ENCODE measurements at regions not wholly inside any gene's neighbourhood (a gene's known extent, or its start where the extent isn't known, plus 50 kb on each side); places are given as distances from the start of the nearest gene placed in this dataset.

DNA sequence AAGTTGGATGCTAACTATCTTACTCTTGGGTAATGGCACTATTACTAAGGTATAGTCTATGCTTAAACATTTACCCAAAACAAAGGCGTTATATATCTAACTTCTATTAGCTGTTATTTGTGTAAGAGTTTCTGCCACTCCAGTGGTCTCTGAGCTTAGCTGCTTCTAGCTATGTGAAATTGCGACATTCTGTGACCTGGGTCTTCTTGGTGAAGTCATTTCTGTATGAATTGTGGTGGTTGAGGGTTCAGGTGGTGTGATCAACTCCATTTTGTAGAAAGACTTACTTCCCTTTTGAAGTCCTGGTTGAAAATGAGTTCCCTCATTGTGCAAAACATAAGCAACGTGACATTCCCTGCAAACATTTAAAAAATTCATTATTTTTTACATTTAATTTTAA lies 221.6 kb downstream of the PIK3C3 start:
- in situ Hi-C loops (cut with MboI; ENCODE audit: low pct_unique_long_range_greater_than_20kb in 2 of 9, low sequenced_read_pairs in 9 of 9, unreplicated experiment in 9 of 9): no loop called here
- no peak for ATAC-seq (replicated peaks in 6 of 8)
- WGBS, 10 experiments: 22 to 89% (median 37%) methylated on average over 2 to 3 of the region's 3 CpGs; no CpG with 5 or more reads in 4 of the 10 experiments
- no peak overlapping the region for H3K4me3 ChIP-seq
- peaks cover 17 to 64% of the 10 kb centered on the region in 2 donors for H3K4me1 ChIP-seq (replicated peaks in 1 of 2)
- H3K27ac ChIP-seq: no peak overlapping the region

DNA sequence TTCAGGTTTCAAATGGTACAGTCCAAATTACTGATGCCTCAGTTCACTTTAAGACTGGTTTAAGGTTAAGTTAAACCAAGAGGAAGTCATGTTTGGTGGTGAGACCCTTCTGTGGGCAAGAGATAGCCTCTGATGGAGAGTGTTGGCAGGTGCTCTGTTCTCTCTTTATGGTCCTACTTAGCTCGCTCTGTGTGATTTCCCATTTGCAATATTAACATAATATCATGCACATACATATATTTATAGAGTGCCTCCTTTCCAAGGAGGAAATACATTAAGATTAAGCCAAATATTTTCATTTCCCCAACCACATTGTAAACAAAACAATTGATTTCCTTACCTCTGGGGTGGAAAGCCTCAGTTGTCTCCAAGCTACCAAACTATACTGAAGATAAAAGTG lies 222.4 kb downstream of the PIK3C3 start:
- H3K4me3 ChIP-seq: no peak overlapping the region
- ATAC-seq (replicated peaks in 6 of 8): peak in 2 of 8 experiments; percentile 20 to 94
- in situ Hi-C loops (cut with MboI; ENCODE audit: low pct_unique_long_range_greater_than_20kb in 2 of 9, low sequenced_read_pairs in 9 of 9, unreplicated experiment in 9 of 9): no loop called here
- 0 to 100% (median 80%) methylated on average over 1 of the region's 1 CpG; no CpG with 5 or more reads in 3 of the 10 experiments for WGBS, 10 experiments
- no peak overlapping the region for H3K27ac ChIP-seq
- peaks cover 11 to 58% of the 10 kb centered on the region in 2 donors for H3K4me1 ChIP-seq (replicated peaks in 1 of 2)

GRCh38 chr18:42178376-42179080 lies 223.5 kb downstream of the PIK3C3 start:
- H3K27ac ChIP-seq: no peak overlapping the region
- WGBS, 10 experiments: 91 to 100% (median 100%) methylated on average over 1 of the region's 1 CpG; no CpG with 5 or more reads in 5 of the 10 experiments
- H3K4me1 ChIP-seq (replicated peaks in 1 of 2): peaks cover 11 to 48% of the 10 kb centered on the region in 2 donors
- in situ Hi-C loops (cut with MboI; ENCODE audit: low pct_unique_long_range_greater_than_20kb in 2 of 9, low sequenced_read_pairs in 9 of 9, unreplicated experiment in 9 of 9): no loop called here
- H3K4me3 ChIP-seq: no peak overlapping the region
- no peak for ATAC-seq (replicated peaks in 6 of 8)

GRCh38 chr18:42179542-42180121 lies 224.6 kb downstream of the PIK3C3 start:
- in situ Hi-C loops (cut with MboI; ENCODE audit: low pct_unique_long_range_greater_than_20kb in 2 of 9, low sequenced_read_pairs in 9 of 9, unreplicated experiment in 9 of 9): no loop called here
- Histone ChIP-seq H3K27ac (peak overlapping the region in 1 of 2 donors; percentile 37), H3K4me3 (no peak overlapping the region), H3K4me1 (replicated peaks in 1 of 2) (peaks cover 11 to 48% of the 10 kb centered on the region in 2 donors)
- 55 to 92% (median 75%) methylated on average over 2 to 6 of the region's 6 CpGs; no CpG with 5 or more reads in 2 of the 10 experiments for WGBS, 10 experiments
- ATAC-seq (replicated peaks in 6 of 8): peak in 5 of 8 experiments; percentile 44 to 88 (median 77)

GRCh38 chr18:42181474-42181873 lies 226.4 kb downstream of the PIK3C3 start:
- Histone ChIP-seq H3K27ac (no peak overlapping the region), H3K4me3 (no peak overlapping the region), H3K4me1 (replicated peaks in 1 of 2) (peaks cover 11 to 54% of the 10 kb centered on the region in 2 donors)
- ATAC-seq (replicated peaks in 6 of 8): peak in 1 of 8 experiments; percentile 26
- WGBS, 10 experiments: 51 to 100% (median 84%) methylated on average over 2 to 3 of the region's 3 CpGs
- in situ Hi-C loops (cut with MboI; ENCODE audit: low pct_unique_long_range_greater_than_20kb in 2 of 9, low sequenced_read_pairs in 9 of 9, unreplicated experiment in 9 of 9): no loop called here

- in situ Hi-C loops (cut with MboI; ENCODE audit: low pct_unique_long_range_greater_than_20kb in 2 of 9, low sequenced_read_pairs in 9 of 9, unreplicated experiment in 9 of 9): no loop called here
- WGBS, 10 experiments: 24 to 93% (median 38%) methylated on average over 2 to 6 of the region's 7 CpGs; no CpG with 5 or more reads in 3 of the 10 experiments
- Histone ChIP-seq H3K4me1 (replicated peaks in 1 of 2) (peaks cover 15 to 59% of the 10 kb centered on the region in 2 donors), H3K27ac (no peak overlapping the region), H3K4me3 (no peak overlapping the region)
- peak in 2 of 8 experiments; percentile 13 to 24 for ATAC-seq (replicated peaks in 6 of 8)
Measured at GRCh38 chr18:42182728-42183700, 228.0 kb downstream of the PIK3C3 start.

DNA sequence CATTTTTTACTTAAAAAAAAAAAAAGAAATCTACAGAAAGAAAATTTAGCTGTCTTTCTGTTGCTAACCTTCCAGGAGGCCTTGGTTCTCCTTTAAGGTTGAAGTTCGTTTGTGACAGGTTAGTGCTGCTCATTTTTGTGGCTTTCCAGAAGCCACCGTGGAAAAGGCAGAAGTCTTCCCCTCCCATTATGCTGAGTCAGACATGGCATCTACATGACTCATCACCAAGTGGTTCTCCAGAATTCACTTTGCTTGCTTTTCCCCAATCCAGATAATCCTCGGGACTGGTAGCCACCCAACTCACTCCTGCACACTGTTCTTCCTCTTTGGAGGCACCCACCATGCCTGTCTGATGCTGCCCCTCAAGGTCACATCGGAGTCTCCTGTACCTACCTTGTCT lies 228.7 kb downstream of the PIK3C3 start:
- no peak overlapping the region for H3K4me3 ChIP-seq
- in situ Hi-C loops (cut with MboI; ENCODE audit: low pct_unique_long_range_greater_than_20kb in 2 of 9, low sequenced_read_pairs in 9 of 9, unreplicated experiment in 9 of 9): no loop called here
- no peak overlapping the region for H3K27ac ChIP-seq
- 0 to 82% (median 40%) methylated on average over 1 to 4 of the region's 4 CpGs; no CpG with 5 or more reads in 1 of the 10 experiments for WGBS, 10 experiments
- peak in 2 of 8 experiments; percentile 87 to 90 for ATAC-seq (replicated peaks in 6 of 8)
- peaks cover 21 to 59% of the 10 kb centered on the region in 2 donors for H3K4me1 ChIP-seq (replicated peaks in 1 of 2)

GRCh38 chr18:42184685-42185477 lies 229.8 kb downstream of the PIK3C3 start:
- no peak for ATAC-seq (replicated peaks in 6 of 8)
- Histone ChIP-seq H3K4me3 (no peak overlapping the region), H3K27ac (no peak overlapping the region), H3K4me1 (replicated peaks in 1 of 2) (peaks cover 13 to 53% of the 10 kb centered on the region in 2 donors)
- 67 to 100% (median 84%) methylated on average over 1 to 11 of the region's 15 CpGs; no CpG with 5 or more reads in 1 of the 10 experiments for WGBS, 10 experiments
- in situ Hi-C loops (cut with MboI; ENCODE audit: low pct_unique_long_range_greater_than_20kb in 2 of 9, low sequenced_read_pairs in 9 of 9, unreplicated experiment in 9 of 9): no loop called here

DNA sequence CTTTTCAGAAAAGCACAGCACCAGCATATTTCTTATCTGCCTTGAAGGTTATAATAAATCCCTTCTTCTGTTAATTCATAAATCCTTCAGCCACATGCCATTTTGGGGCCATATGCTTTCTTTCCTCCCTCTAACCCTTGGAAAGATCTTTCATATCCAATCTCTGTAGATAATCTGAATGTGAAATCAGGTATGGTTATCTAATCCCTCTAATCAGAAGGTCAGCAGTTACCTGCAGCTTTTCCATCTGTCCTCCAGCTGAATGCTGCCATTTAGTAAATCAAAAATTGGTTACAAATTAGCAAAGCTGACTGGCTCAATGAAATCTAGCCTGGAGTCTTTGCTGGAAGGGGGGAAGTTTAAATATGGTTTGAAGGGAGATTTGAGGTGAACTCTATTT lies 230.5 kb downstream of the PIK3C3 start:
- H3K4me1 ChIP-seq (replicated peaks in 1 of 2): peaks cover 11 to 47% of the 10 kb centered on the region in 2 donors
- ATAC-seq (replicated peaks in 6 of 8): no peak
- no peak overlapping the region for H3K4me3 ChIP-seq
- in situ Hi-C loops (cut with MboI; ENCODE audit: low pct_unique_long_range_greater_than_20kb in 2 of 9, low sequenced_read_pairs in 9 of 9, unreplicated experiment in 9 of 9): no loop called here
- no peak overlapping the region for H3K27ac ChIP-seq

DNA sequence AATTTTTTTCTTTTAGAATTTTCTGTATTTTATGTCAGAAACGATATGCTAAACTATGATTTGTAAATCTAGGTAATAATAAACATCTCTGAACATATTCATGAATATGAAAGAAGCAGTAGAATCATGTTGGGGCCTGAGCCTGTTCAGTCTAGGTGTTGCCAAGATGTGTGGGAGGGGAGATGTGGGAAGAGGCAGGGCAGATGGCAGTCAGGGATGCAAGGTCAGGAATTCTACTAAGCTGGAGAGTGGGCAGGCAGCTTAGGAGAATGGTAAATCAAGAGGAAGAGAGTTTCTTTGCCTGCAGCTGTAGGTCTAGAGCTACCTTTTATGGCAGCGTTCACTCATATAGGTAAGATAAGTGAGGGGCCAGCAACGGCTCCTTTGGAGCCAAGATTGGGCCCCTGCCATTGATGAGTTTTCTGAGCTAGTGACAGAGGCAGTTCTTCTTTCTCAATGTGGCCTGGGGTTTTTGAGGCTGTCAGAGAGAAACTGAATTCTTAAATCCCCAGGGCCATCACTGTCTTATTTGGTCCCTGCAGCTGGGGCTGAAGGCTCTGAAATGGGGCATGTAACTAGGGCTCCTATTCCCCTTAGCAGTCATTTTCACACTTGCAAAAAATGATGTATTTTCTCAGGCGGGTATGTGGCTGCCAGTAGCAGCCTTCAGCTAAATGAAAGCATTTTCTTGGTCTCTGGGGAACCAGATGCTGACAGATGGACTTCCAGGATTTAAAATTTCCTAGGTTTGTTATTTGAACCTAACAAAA lies 232.8 kb downstream of the PIK3C3 start:
- H3K4me1 ChIP-seq (replicated peaks in 1 of 2): peaks cover 20 to 46% of the 10 kb centered on the region in 2 donors
- WGBS, 10 experiments: 10 to 89% (median 67%) methylated on average over 1 to 3 of the region's 4 CpGs; no CpG with 5 or more reads in 1 of the 10 experiments
- peak overlapping the region; percentile 34 to 43 for H3K27ac ChIP-seq
- ATAC-seq (replicated peaks in 6 of 8): peak; percentile 19 to 82 (median 54)
- in situ Hi-C loops (cut with MboI; ENCODE audit: low pct_unique_long_range_greater_than_20kb in 2 of 9, low sequenced_read_pairs in 9 of 9, unreplicated experiment in 9 of 9): no loop called here
- H3K4me3 ChIP-seq: no peak overlapping the region

GRCh38 chr18:42190643-42191042 lies 235.6 kb downstream of the PIK3C3 start:
- Histone ChIP-seq H3K4me1 (replicated peaks in 1 of 2) (peaks cover 27 to 51% of the 10 kb centered on the region in 2 donors), H3K27ac (no peak overlapping the region), H3K4me3 (no peak overlapping the region)
- ATAC-seq (replicated peaks in 6 of 8): no peak
- in situ Hi-C loops (cut with MboI; ENCODE audit: low pct_unique_long_range_greater_than_20kb in 2 of 9, low sequenced_read_pairs in 9 of 9, unreplicated experiment in 9 of 9): no loop called here
- WGBS, 10 experiments: 75 to 100% (median 84%) methylated on average over 3 of the region's 3 CpGs; no CpG with 5 or more reads in 3 of the 10 experiments
